ENCODE measurements at regions not wholly inside any gene's neighbourhood (a gene's known extent, or its start where the extent isn't known, plus 50 kb on each side); places are given as distances from the start of the nearest gene placed in this dataset.

DNA sequence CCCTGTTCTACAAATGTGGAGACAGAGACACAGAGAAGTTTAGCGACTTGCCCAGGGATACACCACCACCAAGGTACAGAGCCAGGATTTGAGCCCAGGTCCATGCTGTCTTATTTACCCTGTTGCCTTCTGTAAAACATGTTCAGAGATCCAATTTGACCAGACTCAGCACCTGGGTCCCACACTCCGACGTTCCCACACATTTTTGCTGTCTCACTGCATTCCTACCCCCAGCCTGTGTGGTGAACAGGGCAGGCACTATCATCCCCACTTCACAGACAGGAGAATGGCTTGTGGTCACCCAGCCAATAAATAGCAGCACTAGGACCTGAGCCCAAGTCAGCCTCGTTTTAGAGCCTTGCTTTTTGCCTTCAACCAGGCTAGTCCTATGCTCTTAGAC is 102.8 kb downstream of the PJA1 start:
- TF ChIP-seq YY1 (IDR thresholded peaks at IDR 0.05) (no peak), CTCF (IDR thresholded peaks at IDR 0.05; ENCODE audit: low read depth, low read length, missing input control) (no peak), MAX (IDR thresholded peaks at IDR 0.05) (no peak), SP1 (IDR thresholded peaks at IDR 0.05) (no peak), RAD21 (IDR thresholded peaks at IDR 0.05) (no peak), ATF3 (IDR thresholded peaks at IDR 0.05) (no peak)
- TF ChIP-seq, protein P1, sequence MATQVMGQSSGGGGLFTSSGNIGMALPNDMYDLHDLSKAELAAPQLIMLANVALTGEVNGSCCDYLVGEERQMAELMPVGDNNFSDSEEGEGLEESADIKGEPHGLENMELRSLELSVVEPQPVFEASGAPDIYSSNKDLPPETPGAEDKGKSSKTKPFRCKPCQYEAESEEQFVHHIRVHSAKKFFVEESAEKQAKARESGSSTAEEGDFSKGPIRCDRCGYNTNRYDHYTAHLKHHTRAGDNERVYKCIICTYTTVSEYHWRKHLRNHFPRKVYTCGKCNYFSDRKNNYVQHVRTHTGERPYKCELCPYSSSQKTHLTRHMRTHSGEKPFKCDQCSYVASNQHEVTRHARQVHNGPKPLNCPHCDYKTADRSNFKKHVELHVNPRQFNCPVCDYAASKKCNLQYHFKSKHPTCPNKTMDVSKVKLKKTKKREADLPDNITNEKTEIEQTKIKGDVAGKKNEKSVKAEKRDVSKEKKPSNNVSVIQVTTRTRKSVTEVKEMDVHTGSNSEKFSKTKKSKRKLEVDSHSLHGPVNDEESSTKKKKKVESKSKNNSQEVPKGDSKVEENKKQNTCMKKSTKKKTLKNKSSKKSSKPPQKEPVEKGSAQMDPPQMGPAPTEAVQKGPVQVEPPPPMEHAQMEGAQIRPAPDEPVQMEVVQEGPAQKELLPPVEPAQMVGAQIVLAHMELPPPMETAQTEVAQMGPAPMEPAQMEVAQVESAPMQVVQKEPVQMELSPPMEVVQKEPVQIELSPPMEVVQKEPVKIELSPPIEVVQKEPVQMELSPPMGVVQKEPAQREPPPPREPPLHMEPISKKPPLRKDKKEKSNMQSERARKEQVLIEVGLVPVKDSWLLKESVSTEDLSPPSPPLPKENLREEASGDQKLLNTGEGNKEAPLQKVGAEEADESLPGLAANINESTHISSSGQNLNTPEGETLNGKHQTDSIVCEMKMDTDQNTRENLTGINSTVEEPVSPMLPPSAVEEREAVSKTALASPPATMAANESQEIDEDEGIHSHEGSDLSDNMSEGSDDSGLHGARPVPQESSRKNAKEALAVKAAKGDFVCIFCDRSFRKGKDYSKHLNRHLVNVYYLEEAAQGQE (IDR thresholded peaks at IDR 0.05), result no peak

All from liver (tissue), 3 donors.